ENCODE measurements at regions not wholly inside any gene's neighbourhood (a gene's known extent, or its start where the extent isn't known, plus 50 kb on each side); places are given as distances from the start of the nearest gene placed in this dataset.

GRCh38 chr13:70189981-70190380 lies 81.7 kb upstream of the KLHL1 start:
- intact Hi-C loops (cut with DNase I; ENCODE audit: low total_unique reads): no loop called here
- no peaks in the 10 kb centered on the region for H3K4me1 ChIP-seq
- H3K27me3 ChIP-seq: no peaks in the 10 kb centered on the region
- TF ChIP-seq POLR2AphosphoS5 (IDR thresholded peaks at IDR 0.05) (no peak), POLR2A (IDR thresholded peaks at IDR 0.05) (no peak), EP300 (IDR thresholded peaks at IDR 0.05; ENCODE audit: low read depth) (no peak)
- TF ChIP-seq, protein P1, sequence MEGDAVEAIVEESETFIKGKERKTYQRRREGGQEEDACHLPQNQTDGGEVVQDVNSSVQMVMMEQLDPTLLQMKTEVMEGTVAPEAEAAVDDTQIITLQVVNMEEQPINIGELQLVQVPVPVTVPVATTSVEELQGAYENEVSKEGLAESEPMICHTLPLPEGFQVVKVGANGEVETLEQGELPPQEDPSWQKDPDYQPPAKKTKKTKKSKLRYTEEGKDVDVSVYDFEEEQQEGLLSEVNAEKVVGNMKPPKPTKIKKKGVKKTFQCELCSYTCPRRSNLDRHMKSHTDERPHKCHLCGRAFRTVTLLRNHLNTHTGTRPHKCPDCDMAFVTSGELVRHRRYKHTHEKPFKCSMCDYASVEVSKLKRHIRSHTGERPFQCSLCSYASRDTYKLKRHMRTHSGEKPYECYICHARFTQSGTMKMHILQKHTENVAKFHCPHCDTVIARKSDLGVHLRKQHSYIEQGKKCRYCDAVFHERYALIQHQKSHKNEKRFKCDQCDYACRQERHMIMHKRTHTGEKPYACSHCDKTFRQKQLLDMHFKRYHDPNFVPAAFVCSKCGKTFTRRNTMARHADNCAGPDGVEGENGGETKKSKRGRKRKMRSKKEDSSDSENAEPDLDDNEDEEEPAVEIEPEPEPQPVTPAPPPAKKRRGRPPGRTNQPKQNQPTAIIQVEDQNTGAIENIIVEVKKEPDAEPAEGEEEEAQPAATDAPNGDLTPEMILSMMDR (IDR thresholded peaks at IDR 0.05): no peak
- no peak for DNase-seq
- no peaks in the 10 kb centered on the region for H3K9me3 ChIP-seq
- 71 to 72% methylated on average over 2 of the region's 2 CpGs for WGBS, 2 donors (ENCODE audit: low coverage in 1 of 2)
- no peak overlapping the region for H3K4me3 ChIP-seq
- H3K36me3 ChIP-seq: no peaks in the 10 kb centered on the region
- in situ Hi-C loops (cut with MboI; ENCODE audit: low pct_ligation_motif_present in 1 of 4, low pct_unique_long_range_greater_than_20kb in 1 of 4, low sequenced_read_pairs in 3 of 4): no loop called here
- no peak overlapping the region for H3K27ac ChIP-seq

DNA sequence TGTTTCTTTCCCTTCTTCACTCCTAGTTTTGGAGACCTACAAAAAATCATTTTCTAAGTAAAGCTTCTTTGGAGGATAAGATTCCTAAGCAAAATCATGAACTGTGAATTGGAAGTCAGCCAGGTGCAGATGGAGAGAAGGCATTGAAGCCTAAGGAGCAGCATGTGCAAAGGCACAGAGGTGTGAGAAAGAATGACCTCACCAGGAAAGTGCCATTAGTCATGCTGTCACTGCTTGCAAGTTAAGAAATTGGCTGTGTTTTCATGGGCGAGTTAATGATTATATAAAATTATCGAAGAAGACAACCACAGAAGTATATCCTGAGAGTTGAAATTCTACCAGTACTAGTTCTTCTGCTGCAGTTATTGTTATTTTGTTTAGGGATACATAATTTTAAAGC lies 80.3 kb upstream of the KLHL1 start:
- no peaks in the 10 kb centered on the region for H3K4me1 ChIP-seq
- 46 to 86% methylated on average over 2 of the region's 2 CpGs for WGBS, 2 donors (ENCODE audit: low coverage in 1 of 2)
- H3K9me3 ChIP-seq: no peaks in the 10 kb centered on the region
- H3K4me3 ChIP-seq: no peak overlapping the region
- no peaks in the 10 kb centered on the region for H3K36me3 ChIP-seq
- DNase-seq: no peak
- intact Hi-C loops (cut with DNase I; ENCODE audit: low total_unique reads): no loop called here
- H3K27ac ChIP-seq: no peak overlapping the region
- no peaks in the 10 kb centered on the region for H3K27me3 ChIP-seq
- in situ Hi-C loops (cut with MboI; ENCODE audit: low pct_ligation_motif_present in 1 of 4, low pct_unique_long_range_greater_than_20kb in 1 of 4, low sequenced_read_pairs in 3 of 4): no loop called here
- TF ChIP-seq POLR2A (IDR thresholded peaks at IDR 0.05) (no peak), POLR2AphosphoS5 (IDR thresholded peaks at IDR 0.05) (no peak), EP300 (IDR thresholded peaks at IDR 0.05; ENCODE audit: low read depth) (no peak)
- TF ChIP-seq, protein P1 (IDR thresholded peaks at IDR 0.05): no peak

DNA sequence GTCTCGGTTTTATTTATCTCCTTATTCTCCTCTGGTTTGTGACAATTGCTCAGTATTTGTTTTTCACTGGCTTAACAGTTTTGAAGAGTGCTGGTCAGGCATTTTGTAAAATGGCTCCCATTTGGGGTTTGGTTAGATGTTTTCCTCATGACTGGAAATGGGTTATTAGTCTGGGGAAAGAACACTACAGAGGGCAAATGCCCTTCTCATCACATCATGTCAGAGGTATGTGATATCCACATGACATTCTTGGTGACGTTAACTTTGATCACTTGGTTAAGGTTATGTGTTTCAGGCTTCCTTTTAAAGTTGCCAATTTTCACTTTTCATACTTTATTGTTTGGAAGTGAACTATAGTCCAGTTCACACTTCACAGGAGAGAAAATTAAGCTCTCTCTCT lies 74.8 kb upstream of the KLHL1 start:
- Histone ChIP-seq H3K27ac (no peak overlapping the region), H3K27me3 (no peaks in the 10 kb centered on the region), H3K9me3 (no peaks in the 10 kb centered on the region), H3K36me3 (no peaks in the 10 kb centered on the region), H3K4me1 (no peaks in the 10 kb centered on the region), H3K4me3 (no peak overlapping the region)
- in situ Hi-C loops (cut with MboI; ENCODE audit: low pct_ligation_motif_present in 1 of 4, low pct_unique_long_range_greater_than_20kb in 1 of 4, low sequenced_read_pairs in 3 of 4): no loop called here
- TF ChIP-seq, protein P1 (IDR thresholded peaks at IDR 0.05): no peak
- no peak for TF ChIP-seq POLR2AphosphoS5 (IDR thresholded peaks at IDR 0.05)
- intact Hi-C loops (cut with DNase I; ENCODE audit: low total_unique reads): no loop called here
- DNase-seq: no peak
- 35 to 62% methylated on average over 2 of the region's 2 CpGs for WGBS, 2 donors (ENCODE audit: low coverage in 1 of 2)

Small RNA genes lying in the stretch of these regions (small RNA-seq; reads per million reads assigned to genes)
- gene AL445264.1 (0 reads per million in 4 donors), gene RNU6-54P (0 reads per million in 4 donors)
